ENCODE measurements at regions not wholly inside any gene's neighbourhood (a gene's known extent, or its start where the extent isn't known, plus 50 kb on each side); places are given as distances from the start of the nearest gene placed in this dataset.
"Not testable (repeated sequence)": the region's sequence is repeated elsewhere in the genome, so short reads cannot be mapped to it uniquely, and the experiment has no call there.

- H3K4me3 ChIP-seq (ENCODE audit: low read depth, low read length): no peak overlapping the region
- no peak for DNase-seq (ENCODE audit: low read depth)
- in situ Hi-C loops (cut with HindIII; ENCODE audit: low sequenced_read_pairs): no loop called here
- TF ChIP-seq, protein P1, sequence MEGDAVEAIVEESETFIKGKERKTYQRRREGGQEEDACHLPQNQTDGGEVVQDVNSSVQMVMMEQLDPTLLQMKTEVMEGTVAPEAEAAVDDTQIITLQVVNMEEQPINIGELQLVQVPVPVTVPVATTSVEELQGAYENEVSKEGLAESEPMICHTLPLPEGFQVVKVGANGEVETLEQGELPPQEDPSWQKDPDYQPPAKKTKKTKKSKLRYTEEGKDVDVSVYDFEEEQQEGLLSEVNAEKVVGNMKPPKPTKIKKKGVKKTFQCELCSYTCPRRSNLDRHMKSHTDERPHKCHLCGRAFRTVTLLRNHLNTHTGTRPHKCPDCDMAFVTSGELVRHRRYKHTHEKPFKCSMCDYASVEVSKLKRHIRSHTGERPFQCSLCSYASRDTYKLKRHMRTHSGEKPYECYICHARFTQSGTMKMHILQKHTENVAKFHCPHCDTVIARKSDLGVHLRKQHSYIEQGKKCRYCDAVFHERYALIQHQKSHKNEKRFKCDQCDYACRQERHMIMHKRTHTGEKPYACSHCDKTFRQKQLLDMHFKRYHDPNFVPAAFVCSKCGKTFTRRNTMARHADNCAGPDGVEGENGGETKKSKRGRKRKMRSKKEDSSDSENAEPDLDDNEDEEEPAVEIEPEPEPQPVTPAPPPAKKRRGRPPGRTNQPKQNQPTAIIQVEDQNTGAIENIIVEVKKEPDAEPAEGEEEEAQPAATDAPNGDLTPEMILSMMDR (IDR thresholded peaks at IDR 0.05; ENCODE audit: low read depth, low read length, missing control alignments): no peak
Observed at GRCh38 chr21:22813201-22813600, 1815.0 kb downstream of the NCAM2 start.

GRCh38 chr21:22818681-22819485 is 1820.7 kb downstream of the NCAM2 start:
- in situ Hi-C loops (cut with HindIII; ENCODE audit: low sequenced_read_pairs); H3K4me3 ChIP-seq (ENCODE audit: low read depth, low read length); DNase-seq (ENCODE audit: low read depth): not testable (repeated sequence)

- DNase-seq (ENCODE audit: low read depth): no peak
- TF ChIP-seq, protein P1 (IDR thresholded peaks at IDR 0.05; ENCODE audit: low read depth, low read length, missing control alignments): no peak
- no peak overlapping the region for H3K4me3 ChIP-seq (ENCODE audit: low read depth, low read length)
- in situ Hi-C loops (cut with HindIII; ENCODE audit: low sequenced_read_pairs): no loop called here
Observed at GRCh38 chr21:22827422-22827821, 1829.2 kb downstream of the NCAM2 start.

DNA sequence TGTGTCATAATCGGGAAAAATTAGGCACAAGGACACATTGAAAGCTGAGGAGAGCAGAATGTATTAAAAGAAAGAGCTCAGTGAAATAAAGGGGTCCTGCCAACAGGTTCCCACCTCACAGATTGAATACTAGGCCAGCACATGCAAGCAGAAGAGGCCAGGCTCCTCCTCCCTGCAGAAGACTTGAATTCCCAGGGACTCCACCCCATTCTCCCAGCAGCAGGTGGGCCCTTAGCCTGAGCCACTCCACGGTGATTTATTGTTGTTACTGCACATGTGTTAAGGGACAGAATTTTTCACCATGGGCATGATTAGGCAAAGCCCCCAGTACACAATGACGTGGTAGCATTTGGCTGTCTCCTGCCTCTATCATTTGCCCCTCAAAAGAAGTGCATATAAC is 1844.7 kb downstream of the NCAM2 start:
- in situ Hi-C loops (cut with HindIII; ENCODE audit: low sequenced_read_pairs): no loop called here
- no peak overlapping the region for H3K4me3 ChIP-seq (ENCODE audit: low read depth, low read length)
- TF ChIP-seq, protein P1 (IDR thresholded peaks at IDR 0.05; ENCODE audit: low read depth, low read length, missing control alignments): no peak
- DNase-seq (ENCODE audit: low read depth): no peak

- no peak overlapping the region for H3K4me3 ChIP-seq (ENCODE audit: low read depth, low read length)
- no peak for DNase-seq (ENCODE audit: low read depth)
- in situ Hi-C loops (cut with HindIII; ENCODE audit: low sequenced_read_pairs): no loop called here
- TF ChIP-seq, protein P1 (IDR thresholded peaks at IDR 0.05; ENCODE audit: low read depth, low read length, missing control alignments): no peak
Observed at GRCh38 chr21:22855581-22855980, 1857.4 kb downstream of the NCAM2 start.

DNA sequence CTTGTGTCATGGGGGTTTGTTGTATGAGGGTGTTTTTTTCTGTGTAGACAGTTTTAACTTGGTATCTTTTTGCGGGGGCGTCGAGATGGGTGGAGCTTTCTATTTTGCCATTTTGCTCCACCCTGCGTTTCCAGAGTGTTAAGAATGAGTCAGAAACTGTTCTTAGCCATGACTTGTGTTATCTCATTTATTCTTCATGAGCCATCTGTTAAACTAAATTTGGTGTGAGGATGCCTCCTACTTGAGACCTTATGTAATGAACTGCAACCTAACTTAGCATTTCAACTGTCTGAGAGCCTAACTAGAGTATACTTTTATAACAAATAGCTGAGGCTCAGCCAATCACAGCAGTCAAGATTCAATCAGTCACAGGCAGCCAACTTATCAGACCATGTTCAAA is 1873.5 kb downstream of the NCAM2 start:
- DNase-seq (ENCODE audit: low read depth): no peak
- H3K4me3 ChIP-seq (ENCODE audit: low read depth, low read length): no peak overlapping the region
- in situ Hi-C loops (cut with HindIII; ENCODE audit: low sequenced_read_pairs): no loop called here
- TF ChIP-seq, protein P1 (IDR thresholded peaks at IDR 0.05; ENCODE audit: low read depth, low read length, missing control alignments): no peak

- in situ Hi-C loops (cut with HindIII; ENCODE audit: low sequenced_read_pairs): no loop called here
- no peak overlapping the region for H3K4me3 ChIP-seq (ENCODE audit: low read depth, low read length)
- TF ChIP-seq, protein P1 (IDR thresholded peaks at IDR 0.05; ENCODE audit: low read depth, low read length, missing control alignments): no peak
- DNase-seq (ENCODE audit: low read depth): no peak
Observed at GRCh38 chr21:22880573-22880972, 1882.4 kb downstream of the NCAM2 start.
